H9 (cell line): ENCODE measurements at regions not wholly inside any gene's neighbourhood (a gene's known extent, or its start where the extent isn't known, plus 50 kb on each side); places are given as distances from the start of the nearest gene placed in this dataset.

Experiments
- DNase-seq: peaks from one replicate; pipeline ENCODE4 v3.0.0-alpha.2; 2017
- H2AFZ ChIP-seq: one replicate; pipeline ENCODE4 v1.6.1; 2013; ENCODE audit warnings: mild to moderate bottlenecking, low read length, control low read depth, moderate library complexity
- H2AK5ac ChIP-seq: 2 replicates; pipeline ENCODE4 v1.6.1; 2013; ENCODE audit warnings: low read length, control low read depth, mixed read lengths; ENCODE audit not compliant: insufficient read length
- H2BK120ac ChIP-seq: one replicate; pipeline ENCODE4 v1.6.1; 2013; ENCODE audit warnings: low read depth, mild to moderate bottlenecking, low read length, control low read depth, inconsistent platforms; ENCODE audit not compliant: poor library complexity, severe bottlenecking
- H2BK12ac ChIP-seq: 2 replicates; pipeline ENCODE4 v1.6.1; 2013; ENCODE audit warnings: low read length, control low read depth, mixed read lengths, low read depth; ENCODE audit not compliant: insufficient read length
- H2BK15ac ChIP-seq: 2 replicates; pipeline ENCODE4 v1.6.1; 2013; ENCODE audit warnings: low read depth, low read length, control low read depth
- H2BK20ac ChIP-seq: one replicate; pipeline ENCODE4 v1.6.1; 2013; ENCODE audit warnings: low read depth, mild to moderate bottlenecking, low read length, control low read depth, inconsistent platforms; ENCODE audit not compliant: poor library complexity, severe bottlenecking
- H2BK5ac ChIP-seq: 2 replicates; pipeline ENCODE4 v1.6.1; 2013; ENCODE audit warnings: low read length, control low read depth, mixed read lengths; ENCODE audit not compliant: insufficient read length
- H3K14ac ChIP-seq: 2 replicates; pipeline ENCODE4 v1.6.1; 2013; ENCODE audit warnings: low read length, control low read depth; ENCODE audit not compliant: insufficient read depth
- H3K18ac ChIP-seq: 2 replicates; pipeline ENCODE4 v1.6.1; 2013; ENCODE audit warnings: low read depth, mild to moderate bottlenecking, mixed read lengths, low read length, control low read depth; ENCODE audit not compliant: insufficient read length
- H3K23ac ChIP-seq: 2 replicates; pipeline ENCODE4 v1.6.1; 2013; ENCODE audit warnings: low read length, control low read depth, mixed read lengths, low read depth; ENCODE audit not compliant: insufficient read length
- H3K23me2 ChIP-seq: 2 replicates; pipeline ENCODE4 v1.6.1; 2013; ENCODE audit warnings: low read depth, mild to moderate bottlenecking, mixed read lengths, low read length, control low read depth; ENCODE audit not compliant: insufficient read length, poor library complexity, severe bottlenecking
- H3K27ac ChIP-seq: 2 replicates; pipeline ENCODE4 v1.5.1; 2013; ENCODE audit warnings: low read length, control low read depth, mixed read lengths, low read depth; ENCODE audit not compliant: insufficient read length
- H3K27me3 ChIP-seq: 2 replicates; pipeline ENCODE4 v1.6.1; 2013; ENCODE audit warnings: low read length, control low read depth, inconsistent platforms; ENCODE audit not compliant: insufficient read depth
- H3K4ac ChIP-seq: 2 replicates; pipeline ENCODE4 v1.6.1; 2013; ENCODE audit warnings: low read depth, mild to moderate bottlenecking, control low read depth, inconsistent platforms, low read length, moderate library complexity
- H3K4me1 ChIP-seq: 2 replicates; pipeline ENCODE4 v1.6.1; 2013; ENCODE audit warnings: low read length, control low read depth, inconsistent platforms; ENCODE audit not compliant: insufficient read depth
- H3K4me2 ChIP-seq: 2 replicates; pipeline ENCODE4 v1.6.1; 2013; ENCODE audit warnings: low read length, control low read depth, mixed read lengths; ENCODE audit not compliant: insufficient read length, insufficient read depth
- H3K56ac ChIP-seq: 2 replicates; pipeline ENCODE4 v1.6.1; 2013; ENCODE audit warnings: low read depth, mild to moderate bottlenecking, mixed read lengths, low read length, control low read depth; ENCODE audit not compliant: insufficient read length
- H3K79me1 ChIP-seq: 2 replicates; pipeline ENCODE4 v1.6.1; 2013; ENCODE audit warnings: low read depth, mild to moderate bottlenecking, moderate library complexity, low read length, control low read depth, inconsistent platforms; ENCODE audit not compliant: insufficient read depth, poor library complexity, severe bottlenecking
- H3K79me2 ChIP-seq: 2 replicates; pipeline ENCODE4 v1.6.1; 2013; ENCODE audit warnings: low read length, control low read depth, inconsistent platforms; ENCODE audit not compliant: insufficient read depth
- H3K9ac ChIP-seq: 2 replicates; pipeline ENCODE4 v1.6.1; 2013; ENCODE audit warnings: low read length, control low read depth, mixed read lengths; ENCODE audit not compliant: insufficient read length; ENCODE audit errors: extremely low read depth
- H3K9me3 ChIP-seq: one replicate; pipeline ENCODE4 v1.6.1; 2013; ENCODE audit warnings: low read depth, low read length, inconsistent platforms; ENCODE audit not compliant: control insufficient read depth
- H3T11ph ChIP-seq: one replicate; pipeline ENCODE4 v1.6.1; 2013; ENCODE audit warnings: mild to moderate bottlenecking, low read length, control low read depth, inconsistent platforms
- H4K20me1 ChIP-seq: one replicate; pipeline ENCODE4 v1.6.1; 2013; ENCODE audit not compliant: control insufficient read depth, insufficient read length, insufficient read depth
- H4K5ac ChIP-seq: 2 replicates; pipeline ENCODE4 v1.6.1; 2013; ENCODE audit warnings: low read depth, mild to moderate bottlenecking, mixed read lengths, low read length, control low read depth; ENCODE audit not compliant: insufficient read length
- H4K8ac ChIP-seq: replicated peaks from 2 replicates; pipeline ENCODE4 v1.6.1; 2013; ENCODE audit warnings: low read length, control low read depth, mixed read lengths, low read depth; ENCODE audit not compliant: insufficient read length
- H4K91ac ChIP-seq: 2 replicates; pipeline ENCODE4 v1.6.1; 2013; ENCODE audit warnings: low read depth, mild to moderate bottlenecking, moderate library complexity, mixed read lengths, low read length, control low read depth; ENCODE audit not compliant: insufficient read length
- H3K27ac Mint-ChIP-seq, 3 experiments: 2 replicates in 2 of 3; 3 replicates in 1 of 3; pipeline ENCODE4 v1.8.0; 2020 to 2021; ENCODE audit warnings: mixed read lengths in 3 of 3, mild to moderate bottlenecking in 1 of 3, moderate library complexity in 1 of 3
- H3K27me3 Mint-ChIP-seq: 2 replicates; pipeline ENCODE4 v1.8.0; 2021; ENCODE audit warnings: low read depth, mild to moderate bottlenecking, moderate library complexity, mixed read lengths
- H3K36me3 Mint-ChIP-seq, 3 experiments: 2 replicates in 2 of 3; 3 replicates in 1 of 3; pipeline ENCODE4 v1.8.0; 2020 to 2021; ENCODE audit warnings: low read depth in 3 of 3, mixed read lengths in 3 of 3; ENCODE audit not compliant: insufficient read depth in 1 of 3
- H3K4me1 Mint-ChIP-seq, 2 experiments: 2 replicates each; pipeline ENCODE4 v1.8.0; 2020; ENCODE audit warnings: mixed read lengths in 2 of 2
- H3K4me3 Mint-ChIP-seq, 2 experiments: 2 replicates in 1 of 2; 3 replicates in 1 of 2; pipeline ENCODE4 v1.8.0; 2020 to 2021; ENCODE audit warnings: mild to moderate bottlenecking in 2 of 2, mixed read lengths in 2 of 2, moderate library complexity in 1 of 2
- H3K9me3 Mint-ChIP-seq, 2 experiments: 2 replicates in 1 of 2; 3 replicates in 1 of 2; pipeline ENCODE4 v1.8.0; 2020; ENCODE audit warnings: mild to moderate bottlenecking in 2 of 2, mixed read lengths in 2 of 2, moderate library complexity in 1 of 2
- CTCF ChIP-seq: fragments of 200-600 bp; sonication (generic); conservative IDR thresholded peaks from 3 replicates; pipeline ENCODE4 v1.8.0; 2021; ENCODE audit warnings: antibody characterized with exemption, mild to moderate bottlenecking
- WGBS: extraction: QIAGEN DNeasy Blood & Tissue Kit; methylation state at CpG from one replicate; pipeline ENCODE4 v1.1.7; 2013; ENCODE audit warnings: missing lambda C conversion rate, low lambda C conversion rate, mixed read lengths; ENCODE audit not compliant: insufficient read length; ENCODE audit errors: extremely low coverage; 5-methylcytosine and 5-hydroxymethylcytosine counted together

GRCh38 chr11:92087725-92088537 lies 136.7 kb upstream of the FAT3 start:
- no peak overlapping the region for H2BK12ac ChIP-seq
- H3K79me2 ChIP-seq = no peaks in the 10 kb centered on the region
- H3K14ac ChIP-seq = no peak overlapping the region
- no peak overlapping the region for H3K56ac ChIP-seq
- H3K27me3 ChIP-seq = no peaks in the 10 kb centered on the region
- H4K91ac ChIP-seq = no peak overlapping the region
- H3K4me1 ChIP-seq = no peaks in the 10 kb centered on the region
- no peak overlapping the region for H3K18ac ChIP-seq
- H2AK5ac ChIP-seq = no peak overlapping the region
- no peak overlapping the region for H3K23ac ChIP-seq
- no peak overlapping the region for H3K4ac ChIP-seq
- no peak overlapping the region for H3K27ac ChIP-seq
- DNase-seq = no peak
- Mint-ChIP-seq H3K36me3 (peaks cover 0 to 5% (median 2%) of the 10 kb centered on the region in 3 experiments; a peak in 3 of 7 replicates), H3K27ac (no peak overlapping the region; a peak in 1 of 7 replicates), H3K4me1 (no peaks in the 10 kb centered on the region), H3K27me3 (no peaks in the 10 kb centered on the region), H3K4me3 (no peak overlapping the region), H3K9me3 (peaks cover 4 to 6% of the 10 kb centered on the region in 2 experiments; a peak in 2 of 5 replicates)
- no peak overlapping the region for H2BK15ac ChIP-seq
- no peak overlapping the region for H2BK5ac ChIP-seq
- no peak overlapping the region for H2BK120ac ChIP-seq
- no peak overlapping the region for H4K5ac ChIP-seq
- no peak overlapping the region for H3T11ph ChIP-seq
- no peak for TF ChIP-seq CTCF
- no peaks in the 10 kb centered on the region for H3K79me1 ChIP-seq
- no CpG with 5 or more reads among the region's 5 CpGs for WGBS
- H3K23me2 ChIP-seq = no peaks in the 10 kb centered on the region
- H3K9me3 ChIP-seq = no peaks in the 10 kb centered on the region
- H4K20me1 ChIP-seq = no peaks in the 10 kb centered on the region
- no peak overlapping the region for H4K8ac ChIP-seq
- no peak overlapping the region for H2AFZ ChIP-seq
- no peak overlapping the region for H3K9ac ChIP-seq
- no peak overlapping the region for H2BK20ac ChIP-seq
- no peak overlapping the region for H3K4me2 ChIP-seq
